ENCODE measurements at regions not wholly inside any gene's neighbourhood (a gene's known extent, or its start where the extent isn't known, plus 50 kb on each side); places are given as distances from the start of the nearest gene placed in this dataset.

- in situ Hi-C loops (cut with MboI; ENCODE audit: low pct_unique_long_range_greater_than_20kb in 2 of 9, low sequenced_read_pairs in 9 of 9, unreplicated experiment in 9 of 9): no loop called here
- no peak overlapping the region for H3K27ac ChIP-seq
- H3K4me1 ChIP-seq (replicated peaks in 1 of 2): no peaks in the 10 kb centered on the region
- no peak for ATAC-seq (replicated peaks in 6 of 8)
- no peak overlapping the region for H3K4me3 ChIP-seq
- WGBS, 10 experiments: 10 to 100% (median 83%) methylated on average over 1 to 7 of the region's 13 CpGs; no CpG with 5 or more reads in 1 of the 10 experiments
Observed at GRCh38 chr22:49607821-49608220, 219.9 kb downstream of the BRD1 start.

GRCh38 chr22:49606562-49607290 lies 220.9 kb downstream of the BRD1 start:
- in situ Hi-C loops (cut with MboI; ENCODE audit: low pct_unique_long_range_greater_than_20kb in 2 of 9, low sequenced_read_pairs in 9 of 9, unreplicated experiment in 9 of 9): no loop called here
- WGBS, 10 experiments: 36 to 100% (median 65%) methylated on average over 1 to 14 of the region's 18 CpGs; no CpG with 5 or more reads in 2 of the 10 experiments

GRCh38 chr22:49604732-49605302 lies 222.9 kb downstream of the BRD1 start:
- no peak overlapping the region for H3K4me3 ChIP-seq
- H3K27ac ChIP-seq: no peak overlapping the region
- ATAC-seq (replicated peaks in 6 of 8): no peak
- WGBS, 10 experiments: 4 to 92% (median 66%) methylated on average over 1 to 3 of the region's 3 CpGs
- in situ Hi-C loops (cut with MboI; ENCODE audit: low pct_unique_long_range_greater_than_20kb in 2 of 9, low sequenced_read_pairs in 9 of 9, unreplicated experiment in 9 of 9): no loop called here
- no peaks in the 10 kb centered on the region for H3K4me1 ChIP-seq (replicated peaks in 1 of 2)

More at GRCh38 chr22:49606562-49607290, 220.9 kb downstream of the BRD1 start:
- Histone ChIP-seq H3K4me1 (replicated peaks in 1 of 2) (no peaks in the 10 kb centered on the region), H3K4me3 (no peak overlapping the region), H3K27ac (no peak overlapping the region)
- no peak for ATAC-seq (replicated peaks in 6 of 8)

GRCh38 chr22:49603016-49603415 lies 224.7 kb downstream of the BRD1 start:
- in situ Hi-C loops (cut with MboI; ENCODE audit: low pct_unique_long_range_greater_than_20kb in 2 of 9, low sequenced_read_pairs in 9 of 9, unreplicated experiment in 9 of 9): no loop called here
- 0 to 80% (median 65%) methylated on average over 1 to 8 of the region's 10 CpGs; no CpG with 5 or more reads in 4 of the 10 experiments for WGBS, 10 experiments
- no peak for ATAC-seq (replicated peaks in 6 of 8)

GRCh38 chr22:49602481-49602880 lies 225.2 kb downstream of the BRD1 start:
- in situ Hi-C loops (cut with MboI; ENCODE audit: low pct_unique_long_range_greater_than_20kb in 2 of 9, low sequenced_read_pairs in 9 of 9, unreplicated experiment in 9 of 9): no loop called here
- no peak overlapping the region for H3K4me3 ChIP-seq
- H3K4me1 ChIP-seq (replicated peaks in 1 of 2): no peaks in the 10 kb centered on the region
- whole genome bisulfite sequencing, 10 experiments: 60 to 91% (median 70%) methylated on average over 2 to 6 of the region's 13 CpGs; no CpG with 5 or more reads in 6 of the 10 experiments
- no peak for ATAC-seq (replicated peaks in 6 of 8)
- H3K27ac ChIP-seq: no peak overlapping the region

More at GRCh38 chr22:49603016-49603415, 224.7 kb downstream of the BRD1 start:
- no peaks in the 10 kb centered on the region for H3K4me1 ChIP-seq (replicated peaks in 1 of 2)
- H3K4me3 ChIP-seq: no peak overlapping the region
- H3K27ac ChIP-seq: no peak overlapping the region

GRCh38 chr22:49601614-49602321 lies 225.9 kb downstream of the BRD1 start:
- ATAC-seq (replicated peaks in 6 of 8): no peak
- in situ Hi-C loops (cut with MboI; ENCODE audit: low pct_unique_long_range_greater_than_20kb in 2 of 9, low sequenced_read_pairs in 9 of 9, unreplicated experiment in 9 of 9): no loop called here
- Histone ChIP-seq H3K27ac (no peak overlapping the region), H3K4me3 (no peak overlapping the region), H3K4me1 (replicated peaks in 1 of 2) (no peaks in the 10 kb centered on the region)
- WGBS, 10 experiments: 53 to 93% (median 70%) methylated on average over 2 to 6 of the region's 24 CpGs; no CpG with 5 or more reads in 5 of the 10 experiments

- in situ Hi-C loops (cut with MboI; ENCODE audit: low pct_unique_long_range_greater_than_20kb in 2 of 9, low sequenced_read_pairs in 9 of 9, unreplicated experiment in 9 of 9): no loop called here
- 10 to 87% (median 67%) methylated on average over 1 to 7 of the region's 13 CpGs; no CpG with 5 or more reads in 3 of the 10 experiments for WGBS, 10 experiments
- Histone ChIP-seq H3K4me3 (no peak overlapping the region), H3K4me1 (replicated peaks in 1 of 2) (no peaks in the 10 kb centered on the region), H3K27ac (no peak overlapping the region)
- no peak for ATAC-seq (replicated peaks in 6 of 8)
Observed at GRCh38 chr22:49600891-49601431, 226.7 kb downstream of the BRD1 start.

- no peak overlapping the region for H3K27ac ChIP-seq
- WGBS, 10 experiments: 0 to 100% (median 61%) methylated on average over 2 to 10 of the region's 20 CpGs; no CpG with 5 or more reads in 4 of the 10 experiments
- H3K4me1 ChIP-seq (replicated peaks in 1 of 2): no peaks in the 10 kb centered on the region
- in situ Hi-C loops (cut with MboI; ENCODE audit: low pct_unique_long_range_greater_than_20kb in 2 of 9, low sequenced_read_pairs in 9 of 9, unreplicated experiment in 9 of 9): no loop called here
- H3K4me3 ChIP-seq: no peak overlapping the region
- no peak for ATAC-seq (replicated peaks in 6 of 8)
Observed at GRCh38 chr22:49600468-49600867, 227.2 kb downstream of the BRD1 start.

- 10 to 84% (median 63%) methylated on average over 4 to 12 of the region's 25 CpGs; no CpG with 5 or more reads in 5 of the 10 experiments for WGBS, 10 experiments
- in situ Hi-C loops (cut with MboI; ENCODE audit: low pct_unique_long_range_greater_than_20kb in 2 of 9, low sequenced_read_pairs in 9 of 9, unreplicated experiment in 9 of 9): no loop called here
- H3K4me3 ChIP-seq: no peak overlapping the region
- H3K27ac ChIP-seq: no peak overlapping the region
- no peak for ATAC-seq (replicated peaks in 6 of 8)
- no peaks in the 10 kb centered on the region for H3K4me1 ChIP-seq (replicated peaks in 1 of 2)
Observed at GRCh38 chr22:49599691-49600455, 227.8 kb downstream of the BRD1 start.

- Histone ChIP-seq H3K27ac (no peak overlapping the region), H3K4me1 (replicated peaks in 1 of 2) (no peaks in the 10 kb centered on the region), H3K4me3 (no peak overlapping the region)
- WGBS, 10 experiments: 20 to 100% (median 75%) methylated on average over 1 to 7 of the region's 16 CpGs; no CpG with 5 or more reads in 5 of the 10 experiments
- ATAC-seq (replicated peaks in 6 of 8): peak in 1 of 8 experiments; percentile 31
- in situ Hi-C loops (cut with MboI; ENCODE audit: low pct_unique_long_range_greater_than_20kb in 2 of 9, low sequenced_read_pairs in 9 of 9, unreplicated experiment in 9 of 9): no loop called here
Observed at GRCh38 chr22:49599039-49599438, 228.6 kb downstream of the BRD1 start.

- H3K4me3 ChIP-seq: no peak overlapping the region
- ATAC-seq (replicated peaks in 6 of 8): no peak
- WGBS, 10 experiments: 33 to 90% (median 54%) methylated on average over 1 to 2 of the region's 9 CpGs; no CpG with 5 or more reads in 6 of the 10 experiments
- H3K4me1 ChIP-seq (replicated peaks in 1 of 2): no peaks in the 10 kb centered on the region
- H3K27ac ChIP-seq: no peak overlapping the region
- in situ Hi-C loops (cut with MboI; ENCODE audit: low pct_unique_long_range_greater_than_20kb in 2 of 9, low sequenced_read_pairs in 9 of 9, unreplicated experiment in 9 of 9): no loop called here
Observed at GRCh38 chr22:49598338-49598737, 229.3 kb downstream of the BRD1 start.

GRCh38 chr22:49597428-49598039 lies 230.1 kb downstream of the BRD1 start:
- 0 to 100% (median 30%) methylated on average over 1 to 2 of the region's 2 CpGs; no CpG with 5 or more reads in 6 of the 10 experiments for WGBS, 10 experiments
- ATAC-seq (replicated peaks in 6 of 8): no peak
- H3K4me1 ChIP-seq (replicated peaks in 1 of 2): no peaks in the 10 kb centered on the region
- H3K4me3 ChIP-seq: no peak overlapping the region
- in situ Hi-C loops (cut with MboI; ENCODE audit: low pct_unique_long_range_greater_than_20kb in 2 of 9, low sequenced_read_pairs in 9 of 9, unreplicated experiment in 9 of 9): no loop called here
- no peak overlapping the region for H3K27ac ChIP-seq
